Kidney (tissue), 13 donors: ENCODE measurements at regions not wholly inside any gene's neighbourhood (a gene's known extent, or its start where the extent isn't known, plus 50 kb on each side); places are given as distances from the start of the nearest gene placed in this dataset.
"Not testable (repeated sequence)": the region's sequence is repeated elsewhere in the genome, so short reads cannot be mapped to it uniquely, and the experiment has no call there.

Experiments used
- DNase-seq, 5 donors: peaks; one replicate each; pipeline ENCODE4 v3.0.0-alpha.2; 2013 to 2020
- FAIRE-seq: peaks from 2 replicates; lab custom pipeline; 2012; peaks lifted over from hg19 to GRCh38; lab: Jason Lieb, UNC
- H3K27ac ChIP-seq, 2 donors: one replicate each; pipeline ENCODE4 v1.7.0; 2013; ENCODE audit warnings: low read depth in 2 of 2, low read length in 2 of 2, inconsistent platforms in 1 of 2
- H3K27me3 ChIP-seq: one replicate; pipeline ENCODE4 v1.7.1; 2013; ENCODE audit warnings: low read length, inconsistent platforms; ENCODE audit not compliant: control insufficient read depth, insufficient read depth
- H3K36me3 ChIP-seq, 3 donors: one replicate each; pipeline versions ENCODE4 v1.7.0 to v1.7.1; 2013; ENCODE audit warnings: low read length in 3 of 3, control low read depth in 1 of 3, inconsistent platforms in 1 of 3; ENCODE audit not compliant: insufficient read depth in 3 of 3, control insufficient read depth in 2 of 3
- H3K4me1 ChIP-seq, 3 donors: one replicate each; pipeline versions ENCODE4 v1.7.0 to v1.7.1; 2013; ENCODE audit warnings: low read length in 3 of 3, inconsistent platforms in 1 of 3, low read depth in 1 of 3; ENCODE audit not compliant: control insufficient read depth in 2 of 3, insufficient read depth in 2 of 3
- H3K4me3 ChIP-seq, 3 donors: one replicate each; pipeline versions ENCODE4 v1.7.0 to v1.8.1; 2013; ENCODE audit warnings: low read length in 3 of 3, control low read depth in 1 of 3, inconsistent platforms in 1 of 3
- H3K9ac ChIP-seq, 3 donors: one replicate each; pipeline versions ENCODE4 v1.7.0 to v1.7.1; 2013; ENCODE audit warnings: low read length in 3 of 3, control low read depth in 1 of 3, inconsistent platforms in 1 of 3
- H3K9me3 ChIP-seq, 3 donors: one replicate each; pipeline versions ENCODE4 v1.7.0 to v1.7.1; 2013; ENCODE audit warnings: low read length in 3 of 3, control low read depth in 1 of 3, inconsistent platforms in 1 of 3; ENCODE audit not compliant: control insufficient read depth in 2 of 3, insufficient read depth in 1 of 3
- intact Hi-C: fragments of 100-400 bp; cut with DNase I; formaldehyde crosslinking; loops from one replicate; pipeline ENCODE4 v1.11.1; 2022
- TF ChIP-seq, protein P1 (sequence below): IDR thresholded peaks from 3 replicates; pipeline ENCODE4 v1.5.1; 2012; ENCODE audit warnings: mild to moderate bottlenecking, moderate library complexity, borderline replicate concordance; ENCODE audit not compliant: insufficient read depth; ENCODE audit errors: extremely low read depth
- donor health status: control.
- donor health status: control.
- donor health status: control.
- donor health status: control.
- donor health status: control.
- donor health status: DM: yes; HTN: yes; CAD: no.
- donor health status: Normal renal cell carcinoma (clear cell type).

DNA sequence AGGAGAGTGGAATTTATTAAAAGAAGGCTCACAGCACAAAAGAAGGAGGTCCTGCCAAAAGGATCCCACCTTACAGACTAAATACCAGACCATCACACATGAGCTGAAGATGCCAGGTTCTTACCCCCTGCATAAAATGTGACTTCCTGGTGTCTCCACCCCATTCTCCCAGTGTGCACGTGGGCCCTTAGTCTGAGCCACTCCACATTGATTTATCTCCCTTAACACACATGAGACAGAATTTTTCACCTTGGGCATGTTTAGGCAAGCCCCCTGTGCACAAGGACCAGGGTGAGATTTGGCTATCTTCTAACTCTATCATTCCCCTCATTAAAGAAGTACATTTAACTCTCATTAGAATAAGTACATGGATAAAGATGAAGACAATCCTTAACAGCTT lies 916.7 kb downstream of the PLOD2 start:
- H3K36me3 ChIP-seq = no peaks in the 10 kb centered on the region
- TF ChIP-seq, protein P1, sequence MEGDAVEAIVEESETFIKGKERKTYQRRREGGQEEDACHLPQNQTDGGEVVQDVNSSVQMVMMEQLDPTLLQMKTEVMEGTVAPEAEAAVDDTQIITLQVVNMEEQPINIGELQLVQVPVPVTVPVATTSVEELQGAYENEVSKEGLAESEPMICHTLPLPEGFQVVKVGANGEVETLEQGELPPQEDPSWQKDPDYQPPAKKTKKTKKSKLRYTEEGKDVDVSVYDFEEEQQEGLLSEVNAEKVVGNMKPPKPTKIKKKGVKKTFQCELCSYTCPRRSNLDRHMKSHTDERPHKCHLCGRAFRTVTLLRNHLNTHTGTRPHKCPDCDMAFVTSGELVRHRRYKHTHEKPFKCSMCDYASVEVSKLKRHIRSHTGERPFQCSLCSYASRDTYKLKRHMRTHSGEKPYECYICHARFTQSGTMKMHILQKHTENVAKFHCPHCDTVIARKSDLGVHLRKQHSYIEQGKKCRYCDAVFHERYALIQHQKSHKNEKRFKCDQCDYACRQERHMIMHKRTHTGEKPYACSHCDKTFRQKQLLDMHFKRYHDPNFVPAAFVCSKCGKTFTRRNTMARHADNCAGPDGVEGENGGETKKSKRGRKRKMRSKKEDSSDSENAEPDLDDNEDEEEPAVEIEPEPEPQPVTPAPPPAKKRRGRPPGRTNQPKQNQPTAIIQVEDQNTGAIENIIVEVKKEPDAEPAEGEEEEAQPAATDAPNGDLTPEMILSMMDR = no peak

DNA sequence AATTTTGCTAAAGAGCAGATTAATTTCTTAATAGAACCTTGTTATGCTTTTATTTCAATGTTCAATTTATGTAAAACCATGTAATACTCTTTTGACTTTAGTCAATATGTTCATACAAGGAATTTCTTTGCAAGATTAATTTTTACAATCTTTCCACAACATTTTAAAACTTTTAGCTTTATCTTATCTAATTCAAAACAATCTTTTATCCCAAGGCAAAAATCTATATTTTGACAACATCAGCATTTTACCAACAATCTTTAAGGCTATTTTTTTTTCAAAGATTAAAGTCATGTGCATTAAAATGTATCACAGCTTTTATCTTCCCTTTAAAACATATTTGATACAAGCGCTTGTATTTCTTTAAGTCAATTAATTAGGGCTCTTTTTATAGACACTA lies 914.7 kb downstream of the PLOD2 start:
- H3K4me3 ChIP-seq = no peak overlapping the region
- intact Hi-C loops = no loop called here
- H3K27ac ChIP-seq = no peak overlapping the region
- TF ChIP-seq, protein P1 = no peak
- no peaks in the 10 kb centered on the region for H3K36me3 ChIP-seq
- peaks cover 0 to 20% (median 4%) of the 10 kb centered on the region in 3 donors for H3K9me3 ChIP-seq
- FAIRE-seq = no peak
- H3K4me1 ChIP-seq = no peaks in the 10 kb centered on the region
- no peak for DNase-seq
- no peak overlapping the region for H3K9ac ChIP-seq
- no peaks in the 10 kb centered on the region for H3K27me3 ChIP-seq

More for the DNA sequence above, 916.7 kb downstream of the PLOD2 start:
- Histone ChIP-seq H3K27me3 (no peaks in the 10 kb centered on the region), H3K9ac (no peak overlapping the region), H3K9me3 (peaks cover 0 to 14% (median 4%) of the 10 kb centered on the region in 3 donors), H3K4me1 (no peaks in the 10 kb centered on the region), H3K4me3 (no peak overlapping the region), H3K27ac (no peak overlapping the region)
- DNase-seq (no peak), FAIRE-seq (no peak)
- intact Hi-C loops = no loop called here

DNA sequence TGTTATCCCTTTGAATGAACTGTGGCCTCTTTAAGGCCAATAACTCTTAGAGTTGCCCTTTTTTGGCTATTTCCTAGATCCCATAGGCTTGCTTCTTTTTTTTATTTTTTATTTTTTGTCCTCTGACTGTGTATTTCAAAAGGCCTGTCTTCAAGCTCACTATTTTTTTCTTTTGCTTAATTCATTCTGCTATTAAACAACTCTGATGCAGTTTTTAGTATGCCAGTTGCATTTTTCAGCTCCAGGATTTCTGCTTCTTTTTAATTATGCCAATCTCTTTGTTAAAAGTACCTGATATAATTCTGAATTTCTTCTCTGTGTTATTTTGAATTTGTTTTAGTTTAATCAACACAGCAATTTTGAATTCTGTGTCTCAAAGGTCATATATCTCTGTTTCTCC lies 912.1 kb downstream of the PLOD2 start:
- intact Hi-C loops = no loop called here
- TF ChIP-seq, protein P1 = no peak
- DNase-seq (no peak), FAIRE-seq (no peak)
- Histone ChIP-seq H3K9me3 (peaks cover 0 to 20% (median 4%) of the 10 kb centered on the region in 3 donors), H3K4me3 (no peak overlapping the region), H3K27me3 (no peaks in the 10 kb centered on the region), H3K9ac (no peak overlapping the region), H3K36me3 (no peaks in the 10 kb centered on the region), H3K27ac (no peak overlapping the region), H3K4me1 (no peaks in the 10 kb centered on the region)

DNA sequence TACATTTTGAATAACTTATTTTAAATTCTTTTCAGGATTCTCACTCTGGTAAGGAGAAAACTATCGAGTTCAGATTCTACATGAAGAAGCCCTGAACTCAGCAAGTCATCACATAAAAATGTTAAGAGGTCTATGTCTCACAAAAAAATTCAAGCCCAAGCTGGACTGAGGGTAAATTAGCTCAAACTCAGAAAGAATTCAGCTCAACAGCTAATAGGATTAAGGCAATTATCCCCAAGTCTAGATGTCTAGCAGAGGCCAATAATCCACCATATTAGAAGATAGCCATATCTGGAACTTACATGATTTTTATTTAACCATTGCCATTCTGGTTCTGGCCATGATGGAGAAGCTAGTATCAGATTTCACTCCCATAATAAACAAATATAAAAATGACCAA lies 909.7 kb downstream of the PLOD2 start:
- H3K9me3 ChIP-seq = peaks cover 0 to 20% (median 4%) of the 10 kb centered on the region in 3 donors
- H3K27me3 ChIP-seq = no peaks in the 10 kb centered on the region
- H3K4me1 ChIP-seq = no peaks in the 10 kb centered on the region
- no peak overlapping the region for H3K4me3 ChIP-seq
- no peak overlapping the region for H3K27ac ChIP-seq
- H3K36me3 ChIP-seq = no peaks in the 10 kb centered on the region
- intact Hi-C loops = no loop called here
- FAIRE-seq (no peak), DNase-seq (no peak)
- TF ChIP-seq, protein P1 = no peak
- no peak overlapping the region for H3K9ac ChIP-seq

DNA sequence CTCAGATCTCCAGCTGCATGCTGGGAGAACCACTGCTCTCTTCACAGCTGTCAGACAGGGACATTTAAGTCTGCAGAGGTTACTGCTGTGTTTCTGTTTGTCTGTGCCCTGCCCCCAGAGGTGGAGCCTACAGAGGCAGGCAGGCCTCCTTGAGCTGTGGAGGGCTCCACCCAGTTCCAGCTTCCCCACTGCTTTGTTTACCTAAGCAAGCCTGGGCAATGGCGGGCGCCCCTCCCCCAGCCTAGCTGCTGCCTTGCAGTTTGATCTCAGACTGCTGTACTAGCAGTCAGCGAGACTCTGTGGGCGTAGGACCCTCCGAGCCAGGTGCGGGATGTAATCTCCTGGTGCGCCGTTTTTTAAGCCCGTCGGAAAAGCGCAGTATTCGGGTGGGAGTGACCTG lies 903.0 kb downstream of the PLOD2 start:
- H3K9ac ChIP-seq, FAIRE-seq, H3K9me3 ChIP-seq, H3K4me1 ChIP-seq, H3K27ac ChIP-seq, H3K36me3 ChIP-seq, intact Hi-C loops, H3K4me3 ChIP-seq, H3K27me3 ChIP-seq, DNase-seq: not testable (repeated sequence)
